Stimulated activated effector memory CD8-positive, alpha-beta T cell treated with anti-CD3 and anti-CD28 coated beads, Interleukin-12 subunit alpha, Interleukin-12 subunit beta, amount 100 ng/mL, for 72 hours (primary cell): ENCODE measurements at regions not wholly inside any gene's neighbourhood (a gene's known extent, or its start where the extent isn't known, plus 50 kb on each side); places are given as distances from the start of the nearest gene placed in this dataset.

Experiments
- ATAC-seq: fragments of 150-1000 bp; cut with Tn5 transposase; 2 replicates; pipeline ENCODE4 v1.10.0; 2021
- DNase-seq, 2 donors: peaks; one replicate each; pipeline ENCODE4 v3.0.0; 2021 to 2022; ENCODE audit warnings: low spot score in 2 of 2
- H3K27ac Mint-ChIP-seq: one replicate; pipeline ENCODE4 v1.8.0; 2022; ENCODE audit warnings: mild to moderate bottlenecking, mixed read lengths
- H3K36me3 Mint-ChIP-seq: one replicate; pipeline ENCODE4 v1.8.0; 2022; ENCODE audit warnings: mild to moderate bottlenecking, mixed read lengths
- H3K4me1 Mint-ChIP-seq: one replicate; pipeline ENCODE4 v1.8.0; 2022; ENCODE audit warnings: mixed read lengths
- H3K4me3 Mint-ChIP-seq: one replicate; pipeline ENCODE4 v1.8.0; 2022; ENCODE audit warnings: mild to moderate bottlenecking, mixed read lengths
- H3K9me3 Mint-ChIP-seq: one replicate; pipeline ENCODE4 v1.8.0; 2022; ENCODE audit warnings: mixed read lengths

GRCh38 chr13:86087244-86087643, 288.0 kb upstream of the SLITRK6 start:
- Mint-ChIP-seq H3K36me3 (no peaks in the 10 kb centered on the region), H3K9me3 (peaks cover 4% of the 10 kb centered on the region), H3K4me3 (no peak overlapping the region), H3K4me1 (no peaks in the 10 kb centered on the region), H3K27ac (no peak overlapping the region)
- ATAC-seq (peak; percentile 91), DNase-seq (no peak)

GRCh38 chr13:86085890-86086289, 286.7 kb upstream of the SLITRK6 start:
- Mint-ChIP-seq H3K4me1 (no peaks in the 10 kb centered on the region), H3K4me3 (no peak overlapping the region), H3K9me3 (peaks cover 5% of the 10 kb centered on the region), H3K36me3 (no peaks in the 10 kb centered on the region), H3K27ac (no peak overlapping the region)
- ATAC-seq (no peak), DNase-seq (no peak)

GRCh38 chr13:86082121-86082520, 282.9 kb upstream of the SLITRK6 start:
- H3K27ac Mint-ChIP-seq: no peak overlapping the region
- H3K36me3 Mint-ChIP-seq: no peaks in the 10 kb centered on the region
- no peaks in the 10 kb centered on the region for H3K4me1 Mint-ChIP-seq
- peaks cover 5% of the 10 kb centered on the region for H3K9me3 Mint-ChIP-seq
- H3K4me3 Mint-ChIP-seq: no peak overlapping the region
- ATAC-seq (no peak), DNase-seq (no peak)

GRCh38 chr13:86080340-86080995, 281.2 kb upstream of the SLITRK6 start:
- H3K4me3 Mint-ChIP-seq: no peak overlapping the region
- DNase-seq: no peak
- H3K27ac Mint-ChIP-seq: no peak overlapping the region
- no peaks in the 10 kb centered on the region for H3K36me3 Mint-ChIP-seq
- peaks cover 5% of the 10 kb centered on the region for H3K9me3 Mint-ChIP-seq
- ATAC-seq: no peak
- H3K4me1 Mint-ChIP-seq: no peaks in the 10 kb centered on the region

- Mint-ChIP-seq H3K4me3 (no peak overlapping the region), H3K36me3 (no peaks in the 10 kb centered on the region), H3K27ac (no peak overlapping the region), H3K4me1 (no peaks in the 10 kb centered on the region), H3K9me3 (peaks cover 3% of the 10 kb centered on the region)
- DNase-seq (no peak), ATAC-seq (no peak)
These were observed 267.6 kb upstream of the SLITRK6 start for GRCh38 chr13:86066611-86067365.

- DNase-seq (no peak), ATAC-seq (no peak)
- H3K9me3 Mint-ChIP-seq: peaks cover 14% of the 10 kb centered on the region
- no peak overlapping the region for H3K4me3 Mint-ChIP-seq
- H3K27ac Mint-ChIP-seq: no peak overlapping the region
- no peaks in the 10 kb centered on the region for H3K4me1 Mint-ChIP-seq
- H3K36me3 Mint-ChIP-seq: no peaks in the 10 kb centered on the region
These were observed 252.9 kb upstream of the SLITRK6 start for GRCh38 chr13:86052141-86052540.

- no peak for DNase-seq
- Mint-ChIP-seq H3K4me3 (no peak overlapping the region), H3K9me3 (peaks cover 14% of the 10 kb centered on the region), H3K4me1 (no peaks in the 10 kb centered on the region), H3K36me3 (no peaks in the 10 kb centered on the region), H3K27ac (no peak overlapping the region)
- ATAC-seq: no peak
These were observed 252.2 kb upstream of the SLITRK6 start for GRCh38 chr13:86051134-86052103.

GRCh38 chr13:86038490-86038889, 239.3 kb upstream of the SLITRK6 start:
- ATAC-seq (peak; percentile 65), DNase-seq (no peak)
- Mint-ChIP-seq H3K4me3 (no peak overlapping the region), H3K9me3 (peaks cover 11% of the 10 kb centered on the region), H3K27ac (no peak overlapping the region), H3K4me1 (no peaks in the 10 kb centered on the region), H3K36me3 (no peaks in the 10 kb centered on the region)

- no peak for ATAC-seq
- H3K27ac Mint-ChIP-seq: no peak overlapping the region
- H3K4me1 Mint-ChIP-seq: no peaks in the 10 kb centered on the region
- H3K4me3 Mint-ChIP-seq: no peak overlapping the region
- H3K9me3 Mint-ChIP-seq: no peaks in the 10 kb centered on the region
- DNase-seq: no peak
- no peaks in the 10 kb centered on the region for H3K36me3 Mint-ChIP-seq
These were observed 221.3 kb upstream of the SLITRK6 start for GRCh38 chr13:86020351-86021002.

GRCh38 chr13:86006317-86006716, 207.1 kb upstream of the SLITRK6 start:
- Mint-ChIP-seq H3K27ac (no peak overlapping the region), H3K4me3 (no peak overlapping the region), H3K4me1 (no peaks in the 10 kb centered on the region), H3K36me3 (no peaks in the 10 kb centered on the region), H3K9me3 (peaks cover 4% of the 10 kb centered on the region)
- ATAC-seq (no peak), DNase-seq (no peak)

GRCh38 chr13:86003029-86003428, 203.8 kb upstream of the SLITRK6 start:
- Mint-ChIP-seq H3K27ac (no peak overlapping the region), H3K4me1 (no peaks in the 10 kb centered on the region), H3K9me3 (no peaks in the 10 kb centered on the region), H3K4me3 (no peak overlapping the region), H3K36me3 (no peaks in the 10 kb centered on the region)
- DNase-seq (no peak), ATAC-seq (no peak)

- H3K4me3 Mint-ChIP-seq: no peak overlapping the region
- no peaks in the 10 kb centered on the region for H3K9me3 Mint-ChIP-seq
- ATAC-seq (no peak), DNase-seq (no peak)
- H3K4me1 Mint-ChIP-seq: no peaks in the 10 kb centered on the region
- no peak overlapping the region for H3K27ac Mint-ChIP-seq
- no peaks in the 10 kb centered on the region for H3K36me3 Mint-ChIP-seq
These were observed 201.3 kb upstream of the SLITRK6 start for GRCh38 chr13:86000546-86000945.

- Mint-ChIP-seq H3K4me3 (no peak overlapping the region), H3K9me3 (peaks cover 6% of the 10 kb centered on the region), H3K36me3 (no peaks in the 10 kb centered on the region), H3K27ac (no peak overlapping the region), H3K4me1 (no peaks in the 10 kb centered on the region)
- DNase-seq: no peak
- ATAC-seq: no peak
These were observed 198.4 kb upstream of the SLITRK6 start for GRCh38 chr13:85997587-85997986.

- Mint-ChIP-seq H3K4me1 (no peaks in the 10 kb centered on the region), H3K36me3 (no peaks in the 10 kb centered on the region)
These were observed 196.7 kb upstream of the SLITRK6 start for GRCh38 chr13:85995788-85996418.

GRCh38 chr13:85993567-85993966, 194.3 kb upstream of the SLITRK6 start:
- DNase-seq: no peak
- Mint-ChIP-seq H3K4me3 (no peak overlapping the region), H3K4me1 (no peaks in the 10 kb centered on the region), H3K9me3 (peaks cover 6% of the 10 kb centered on the region), H3K36me3 (no peaks in the 10 kb centered on the region), H3K27ac (no peak overlapping the region)
- no peak for ATAC-seq

More at GRCh38 chr13:85995788-85996418, 196.7 kb upstream of the SLITRK6 start:
- peaks cover 6% of the 10 kb centered on the region for H3K9me3 Mint-ChIP-seq
- ATAC-seq (no peak), DNase-seq (no peak)
- no peak overlapping the region for H3K4me3 Mint-ChIP-seq
- H3K27ac Mint-ChIP-seq: no peak overlapping the region
